ENCODE measurements at regions not wholly inside any gene's neighbourhood (a gene's known extent, or its start where the extent isn't known, plus 50 kb on each side); places are given as distances from the start of the nearest gene placed in this dataset.

- TF ChIP-seq, protein P1, sequence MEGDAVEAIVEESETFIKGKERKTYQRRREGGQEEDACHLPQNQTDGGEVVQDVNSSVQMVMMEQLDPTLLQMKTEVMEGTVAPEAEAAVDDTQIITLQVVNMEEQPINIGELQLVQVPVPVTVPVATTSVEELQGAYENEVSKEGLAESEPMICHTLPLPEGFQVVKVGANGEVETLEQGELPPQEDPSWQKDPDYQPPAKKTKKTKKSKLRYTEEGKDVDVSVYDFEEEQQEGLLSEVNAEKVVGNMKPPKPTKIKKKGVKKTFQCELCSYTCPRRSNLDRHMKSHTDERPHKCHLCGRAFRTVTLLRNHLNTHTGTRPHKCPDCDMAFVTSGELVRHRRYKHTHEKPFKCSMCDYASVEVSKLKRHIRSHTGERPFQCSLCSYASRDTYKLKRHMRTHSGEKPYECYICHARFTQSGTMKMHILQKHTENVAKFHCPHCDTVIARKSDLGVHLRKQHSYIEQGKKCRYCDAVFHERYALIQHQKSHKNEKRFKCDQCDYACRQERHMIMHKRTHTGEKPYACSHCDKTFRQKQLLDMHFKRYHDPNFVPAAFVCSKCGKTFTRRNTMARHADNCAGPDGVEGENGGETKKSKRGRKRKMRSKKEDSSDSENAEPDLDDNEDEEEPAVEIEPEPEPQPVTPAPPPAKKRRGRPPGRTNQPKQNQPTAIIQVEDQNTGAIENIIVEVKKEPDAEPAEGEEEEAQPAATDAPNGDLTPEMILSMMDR (IDR thresholded peaks at IDR 0.05): no peak
- TF ChIP-seq TCF7L2 (IDR thresholded peaks at IDR 0.05; ENCODE audit: low read depth, low read length): no peak
- TF ChIP-seq POLR2AphosphoS5 (IDR thresholded peaks at IDR 0.05; ENCODE audit: low read depth, low read length): no peak
- no peak for TF ChIP-seq REST (IDR thresholded peaks at IDR 0.05; ENCODE audit: insufficient read depth in 1 of 2, low read depth in 2 of 2, low read length in 1 of 2)
- no peak for TF ChIP-seq SIN3A (IDR thresholded peaks at IDR 0.05; ENCODE audit: borderline replicate concordance, insufficient read depth, low read depth, low read length)
Observed at GRCh38 chr4:62871078-62871477, 1538.2 kb downstream of the TECRL start.

All from Panc1 (cell line).